ENCODE measurements at regions not wholly inside any gene's neighbourhood (a gene's known extent, or its start where the extent isn't known, plus 50 kb on each side); places are given as distances from the start of the nearest gene placed in this dataset.
"Not testable (repeated sequence)": the region's sequence is repeated elsewhere in the genome, so short reads cannot be mapped to it uniquely, and the experiment has no call there.

DNA sequence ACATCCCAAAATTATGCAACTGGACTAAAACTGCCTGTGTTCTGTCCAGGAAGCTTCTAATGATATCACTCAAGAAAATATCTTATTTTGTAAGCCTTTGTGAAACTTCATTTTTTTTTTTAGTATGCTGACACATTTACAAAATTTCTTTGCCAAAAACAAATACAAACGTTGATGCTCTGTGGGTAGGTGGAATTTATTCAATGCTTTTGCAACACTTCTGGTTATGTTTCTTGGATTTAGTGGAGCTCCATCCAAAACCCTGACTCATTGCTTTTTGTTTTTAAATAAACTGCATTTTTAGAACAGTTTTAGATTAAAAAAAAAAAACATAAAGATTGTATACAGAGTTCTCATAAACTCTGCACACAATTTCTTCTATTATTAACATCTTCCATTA, 250.9 kb upstream of the MAOA start:
- ChIA-PET POLR2A (no interaction called here), CTCF (no interaction called here)
- DNase-seq (ENCODE audit: extremely low spot score), result no peak
- TF ChIP-seq, protein P1, sequence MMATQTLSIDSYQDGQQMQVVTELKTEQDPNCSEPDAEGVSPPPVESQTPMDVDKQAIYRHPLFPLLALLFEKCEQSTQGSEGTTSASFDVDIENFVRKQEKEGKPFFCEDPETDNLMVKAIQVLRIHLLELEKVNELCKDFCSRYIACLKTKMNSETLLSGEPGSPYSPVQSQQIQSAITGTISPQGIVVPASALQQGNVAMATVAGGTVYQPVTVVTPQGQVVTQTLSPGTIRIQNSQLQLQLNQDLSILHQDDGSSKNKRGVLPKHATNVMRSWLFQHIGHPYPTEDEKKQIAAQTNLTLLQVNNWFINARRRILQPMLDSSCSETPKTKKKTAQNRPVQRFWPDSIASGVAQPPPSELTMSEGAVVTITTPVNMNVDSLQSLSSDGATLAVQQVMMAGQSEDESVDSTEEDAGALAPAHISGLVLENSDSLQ (IDR thresholded peaks at IDR 0.05), result no peak
- TF ChIP-seq FOXK2 (IDR thresholded peaks at IDR 0.05), result no peak

DNA sequence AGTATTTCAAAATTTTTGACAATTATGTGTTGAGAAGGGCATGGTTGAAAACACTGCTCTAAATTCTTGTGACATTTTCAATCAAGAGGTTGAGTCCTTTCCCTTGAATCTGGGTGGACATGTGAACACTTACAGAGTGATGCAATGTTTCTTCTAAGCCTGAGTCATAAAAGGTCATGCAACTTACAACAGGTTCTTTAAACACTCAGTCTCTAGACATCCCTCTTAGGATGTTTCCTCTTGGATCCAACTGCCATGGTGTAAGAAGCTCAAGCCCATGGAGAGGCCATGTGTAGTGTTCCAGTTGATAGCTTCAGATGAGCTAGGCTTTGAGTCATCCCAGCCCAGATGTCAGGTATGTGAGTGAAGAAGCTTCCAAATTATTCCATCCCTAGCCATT, 232.2 kb upstream of the MAOA start:
- CTCF ChIA-PET, result no interaction called here

DNA sequence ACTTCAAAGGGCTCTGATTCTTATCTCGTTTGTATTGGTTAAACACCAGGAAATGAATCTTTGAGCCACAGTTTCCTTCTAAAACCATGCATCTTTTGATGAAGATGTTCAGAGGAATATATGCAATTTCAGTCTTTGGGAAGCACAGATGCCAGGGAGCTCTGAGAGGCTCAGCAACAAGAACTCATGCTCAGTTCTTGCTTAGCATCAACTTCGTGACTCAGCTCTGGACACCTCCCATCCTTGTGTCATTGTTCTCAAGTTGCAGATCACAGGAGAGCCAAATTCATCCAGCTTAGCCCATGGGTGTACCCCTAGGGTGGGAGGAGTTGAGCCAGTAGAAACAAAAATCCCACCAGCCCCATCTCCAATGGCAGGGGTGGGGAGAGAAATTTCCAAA, 219.6 kb upstream of the MAOA start:
- no peak for DNase-seq (ENCODE audit: extremely low spot score)
- TF ChIP-seq FOXK2 (IDR thresholded peaks at IDR 0.05) (no peak), ZNF384 (IDR thresholded peaks at IDR 0.05) (no peak), SP1 (IDR thresholded peaks at IDR 0.05) (no peak), SUZ12 (IDR thresholded peaks at IDR 0.05) (no peak), FOXM1 (IDR thresholded peaks at IDR 0.05; ENCODE audit: borderline replicate concordance) (no peak), FOXA1 (IDR thresholded peaks at IDR 0.05) (no peak), L3MBTL2 (conservative IDR thresholded peaks at IDR 0.05) (no peak), LEF1 (IDR thresholded peaks at IDR 0.05; ENCODE audit: borderline replicate concordance) (no peak), HDGF (IDR thresholded peaks at IDR 0.05; ENCODE audit: borderline replicate concordance) (no peak)
- TF ChIP-seq, protein P1 (IDR thresholded peaks at IDR 0.05), result no peak
- ChIA-PET CTCF (no interaction called here), POLR2A (no interaction called here)

More for the DNA sequence above, 232.2 kb upstream of the MAOA start:
- POLR2A ChIA-PET, result no interaction called here
- no peak for DNase-seq (ENCODE audit: extremely low spot score)
- TF ChIP-seq CTBP1 (IDR thresholded peaks at IDR 0.05; ENCODE audit: borderline replicate concordance) (no peak), LEF1 (IDR thresholded peaks at IDR 0.05; ENCODE audit: borderline replicate concordance) (no peak), BHLHE40 (IDR thresholded peaks at IDR 0.05; ENCODE audit: borderline replicate concordance) (no peak), ELF4 (IDR thresholded peaks at IDR 0.05) (no peak), L3MBTL2 (conservative IDR thresholded peaks at IDR 0.05) (no peak)
- TF ChIP-seq, protein P1 (IDR thresholded peaks at IDR 0.05), result no peak

DNA sequence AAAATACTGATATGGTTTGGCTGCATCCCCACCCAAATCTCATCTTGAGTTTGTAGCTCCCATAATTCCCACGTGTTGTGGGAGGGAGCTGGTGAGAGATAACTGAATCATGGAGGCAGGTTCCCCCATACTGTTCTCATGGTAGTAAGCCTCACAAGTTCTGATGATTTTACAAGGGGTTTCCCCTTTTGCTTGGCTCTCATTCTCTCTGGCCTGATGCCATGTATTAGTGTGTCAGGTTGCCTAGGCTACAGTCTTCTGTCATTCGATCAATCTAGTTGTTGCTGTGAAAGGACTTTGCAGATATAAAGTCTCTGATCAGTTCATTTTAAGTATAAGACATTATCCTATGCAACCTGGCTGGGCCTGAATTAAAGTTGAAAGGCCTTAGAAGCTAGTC, 209.3 kb upstream of the MAOA start:
- CTCF ChIA-PET, result no interaction called here
- POLR2A ChIA-PET, result no interaction called here
- no peak for TF ChIP-seq ZNF384 (IDR thresholded peaks at IDR 0.05)
- TF ChIP-seq, protein P1 (IDR thresholded peaks at IDR 0.05), result no peak
- no peak for TF ChIP-seq ELF4 (IDR thresholded peaks at IDR 0.05)
- no peak for TF ChIP-seq LEF1 (IDR thresholded peaks at IDR 0.05; ENCODE audit: borderline replicate concordance)
- TF ChIP-seq TARDBP (IDR thresholded peaks at IDR 0.05), result no peak
- TF ChIP-seq SP1 (IDR thresholded peaks at IDR 0.05), result no peak
- no peak for TF ChIP-seq FOXA1 (IDR thresholded peaks at IDR 0.05)
- TF ChIP-seq CTBP1 (IDR thresholded peaks at IDR 0.05; ENCODE audit: borderline replicate concordance), result no peak
- no peak for TF ChIP-seq SUZ12 (IDR thresholded peaks at IDR 0.05)
- no peak for TF ChIP-seq FOXK2 (IDR thresholded peaks at IDR 0.05)
- TF ChIP-seq FOXM1 (IDR thresholded peaks at IDR 0.05; ENCODE audit: borderline replicate concordance), result no peak
- no peak for TF ChIP-seq NFRKB (IDR thresholded peaks at IDR 0.05)
- TF ChIP-seq HDGF (IDR thresholded peaks at IDR 0.05; ENCODE audit: borderline replicate concordance), result no peak
- TF ChIP-seq BHLHE40 (IDR thresholded peaks at IDR 0.05; ENCODE audit: borderline replicate concordance), result no peak
- no peak for TF ChIP-seq L3MBTL2 (conservative IDR thresholded peaks at IDR 0.05)
- DNase-seq (ENCODE audit: extremely low spot score), result no peak

DNA sequence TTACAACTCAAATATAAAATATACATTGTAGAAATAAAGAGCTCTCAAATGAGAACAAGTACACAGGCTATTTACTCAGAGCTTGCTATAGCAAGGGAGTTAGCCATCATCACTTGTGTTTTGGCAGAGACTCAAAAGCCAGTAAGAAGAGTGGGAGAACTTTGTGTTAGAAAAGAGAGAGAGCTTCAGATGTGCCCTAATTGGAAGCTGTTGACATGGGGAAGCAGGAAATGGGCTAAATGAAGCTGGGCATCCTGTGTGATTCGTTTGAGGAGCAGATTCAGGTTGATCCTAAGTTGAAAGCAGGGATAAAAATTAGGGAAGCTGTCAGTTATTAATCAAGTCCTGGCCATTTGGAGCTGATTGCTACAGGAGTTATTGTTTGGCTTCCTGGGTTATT, 207.4 kb upstream of the MAOA start:
- ChIA-PET POLR2A (no interaction called here), CTCF (no interaction called here)
- TF ChIP-seq NFRKB (IDR thresholded peaks at IDR 0.05), result no peak
- no peak for TF ChIP-seq BHLHE40 (IDR thresholded peaks at IDR 0.05; ENCODE audit: borderline replicate concordance)
- no peak for TF ChIP-seq ZNF384 (IDR thresholded peaks at IDR 0.05)
- no peak for TF ChIP-seq FOXK2 (IDR thresholded peaks at IDR 0.05)
- TF ChIP-seq TARDBP (IDR thresholded peaks at IDR 0.05), result no peak
- TF ChIP-seq, protein P1 (IDR thresholded peaks at IDR 0.05), result no peak
- no peak for TF ChIP-seq SP1 (IDR thresholded peaks at IDR 0.05)
- DNase-seq (ENCODE audit: extremely low spot score), result no peak

DNA sequence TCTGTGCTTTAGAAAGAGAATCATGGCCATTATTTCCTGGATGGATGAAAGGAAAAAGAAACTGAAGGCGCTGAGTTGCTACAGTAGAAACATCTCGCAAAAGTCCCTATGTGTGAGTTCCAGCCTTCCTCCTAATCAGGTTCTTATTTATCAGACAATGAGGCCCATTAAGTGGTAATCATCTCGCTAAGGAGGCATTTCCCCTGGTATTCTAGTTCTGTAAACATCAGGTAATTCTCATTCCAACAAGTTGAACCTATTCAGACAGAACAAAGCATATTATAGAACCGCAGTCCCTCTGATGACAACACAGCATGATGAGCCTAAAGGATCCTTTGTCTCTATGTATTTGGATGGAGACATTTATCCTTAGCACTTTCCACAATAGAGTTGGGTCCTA, 205.7 kb upstream of the MAOA start:
- ChIA-PET POLR2A (no interaction called here), CTCF (no interaction called here)
- no peak for TF ChIP-seq FOXA1 (IDR thresholded peaks at IDR 0.05)
- no peak for TF ChIP-seq FOXM1 (IDR thresholded peaks at IDR 0.05; ENCODE audit: borderline replicate concordance)
- TF ChIP-seq, protein P1 (IDR thresholded peaks at IDR 0.05), result no peak
- TF ChIP-seq CTBP1 (IDR thresholded peaks at IDR 0.05; ENCODE audit: borderline replicate concordance), result no peak
- TF ChIP-seq ARNT (IDR thresholded peaks at IDR 0.05), result no peak
- TF ChIP-seq HDGF (IDR thresholded peaks at IDR 0.05; ENCODE audit: borderline replicate concordance), result no peak
- no peak for TF ChIP-seq L3MBTL2 (conservative IDR thresholded peaks at IDR 0.05)
- DNase-seq (ENCODE audit: extremely low spot score), result no peak

DNA sequence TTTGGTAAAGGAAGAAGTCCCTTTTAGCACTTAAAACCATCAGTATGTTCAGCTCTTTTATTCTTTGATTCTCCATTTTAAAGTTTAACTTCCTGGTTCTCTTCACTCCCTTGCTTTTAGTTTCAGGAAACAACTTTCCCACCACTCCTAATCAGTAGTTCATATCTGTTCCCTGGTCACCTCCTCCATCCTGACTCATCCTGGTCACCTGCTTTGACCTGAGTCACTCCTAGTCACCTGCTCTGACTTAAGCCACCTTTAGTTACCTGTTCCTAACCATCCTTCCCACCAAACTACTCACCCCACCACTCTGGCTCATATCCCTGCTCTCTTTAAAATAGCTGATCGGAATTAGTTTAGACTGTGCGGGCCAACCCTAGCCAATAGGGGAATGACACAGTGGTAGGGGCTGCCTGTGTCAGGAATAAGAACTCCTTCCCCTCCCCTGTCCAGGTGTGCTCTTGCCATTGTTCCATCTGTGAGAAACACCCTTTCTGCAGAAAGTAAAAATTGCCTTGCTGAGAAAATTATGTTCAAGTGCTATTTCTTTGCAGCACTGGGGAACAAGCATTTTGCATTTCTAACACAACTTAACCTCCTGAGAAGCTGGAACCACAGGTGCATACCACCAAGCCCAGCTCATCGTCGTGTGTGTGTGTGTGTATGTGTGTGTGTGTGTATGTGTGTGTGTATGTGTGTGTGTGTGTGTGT, 204.0 kb upstream of the MAOA start:
- POLR2A ChIA-PET; DNase-seq (ENCODE audit: extremely low spot score): not testable (repeated sequence)

More for the DNA sequence above, 204.0 kb upstream of the MAOA start:
- CTCF ChIA-PET, result not testable (repeated sequence)

Data from HEK293T (cell line).